ENCODE measurements at regions not wholly inside any gene's neighbourhood (a gene's known extent, or its start where the extent isn't known, plus 50 kb on each side); places are given as distances from the start of the nearest gene placed in this dataset.

DNA sequence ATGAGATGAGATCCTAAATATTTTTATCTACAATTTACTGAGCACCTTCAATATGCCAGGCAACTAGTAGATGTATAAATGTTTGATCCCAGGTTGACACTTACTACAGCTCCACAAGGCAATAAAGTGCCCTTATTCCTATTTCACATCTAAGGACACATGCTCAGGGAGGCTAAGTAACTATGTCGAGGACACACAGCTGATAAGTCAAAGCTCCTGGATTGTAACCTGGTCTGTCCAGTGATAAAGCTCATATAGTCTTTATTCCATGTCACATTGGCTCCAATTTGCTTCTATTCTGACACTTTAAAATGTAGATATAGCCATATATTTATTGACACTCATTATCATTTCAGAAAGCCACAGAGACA, 93.8 kb upstream of the BMAL1 start (continued):
- TF ChIP-seq, protein P1, sequence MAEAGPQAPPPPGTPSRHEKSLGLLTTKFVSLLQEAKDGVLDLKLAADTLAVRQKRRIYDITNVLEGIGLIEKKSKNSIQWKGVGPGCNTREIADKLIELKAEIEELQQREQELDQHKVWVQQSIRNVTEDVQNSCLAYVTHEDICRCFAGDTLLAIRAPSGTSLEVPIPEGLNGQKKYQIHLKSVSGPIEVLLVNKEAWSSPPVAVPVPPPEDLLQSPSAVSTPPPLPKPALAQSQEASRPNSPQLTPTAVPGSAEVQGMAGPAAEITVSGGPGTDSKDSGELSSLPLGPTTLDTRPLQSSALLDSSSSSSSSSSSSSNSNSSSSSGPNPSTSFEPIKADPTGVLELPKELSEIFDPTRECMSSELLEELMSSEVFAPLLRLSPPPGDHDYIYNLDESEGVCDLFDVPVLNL (CRISPR knock-in tag; IDR thresholded peaks at IDR 0.05; ENCODE audit: borderline replicate concordance, low read depth): no peak
- TF ChIP-seq ZNF416 (CRISPR knock-in tag; IDR thresholded peaks at IDR 0.05): no peak
- TF ChIP-seq, protein P2, sequence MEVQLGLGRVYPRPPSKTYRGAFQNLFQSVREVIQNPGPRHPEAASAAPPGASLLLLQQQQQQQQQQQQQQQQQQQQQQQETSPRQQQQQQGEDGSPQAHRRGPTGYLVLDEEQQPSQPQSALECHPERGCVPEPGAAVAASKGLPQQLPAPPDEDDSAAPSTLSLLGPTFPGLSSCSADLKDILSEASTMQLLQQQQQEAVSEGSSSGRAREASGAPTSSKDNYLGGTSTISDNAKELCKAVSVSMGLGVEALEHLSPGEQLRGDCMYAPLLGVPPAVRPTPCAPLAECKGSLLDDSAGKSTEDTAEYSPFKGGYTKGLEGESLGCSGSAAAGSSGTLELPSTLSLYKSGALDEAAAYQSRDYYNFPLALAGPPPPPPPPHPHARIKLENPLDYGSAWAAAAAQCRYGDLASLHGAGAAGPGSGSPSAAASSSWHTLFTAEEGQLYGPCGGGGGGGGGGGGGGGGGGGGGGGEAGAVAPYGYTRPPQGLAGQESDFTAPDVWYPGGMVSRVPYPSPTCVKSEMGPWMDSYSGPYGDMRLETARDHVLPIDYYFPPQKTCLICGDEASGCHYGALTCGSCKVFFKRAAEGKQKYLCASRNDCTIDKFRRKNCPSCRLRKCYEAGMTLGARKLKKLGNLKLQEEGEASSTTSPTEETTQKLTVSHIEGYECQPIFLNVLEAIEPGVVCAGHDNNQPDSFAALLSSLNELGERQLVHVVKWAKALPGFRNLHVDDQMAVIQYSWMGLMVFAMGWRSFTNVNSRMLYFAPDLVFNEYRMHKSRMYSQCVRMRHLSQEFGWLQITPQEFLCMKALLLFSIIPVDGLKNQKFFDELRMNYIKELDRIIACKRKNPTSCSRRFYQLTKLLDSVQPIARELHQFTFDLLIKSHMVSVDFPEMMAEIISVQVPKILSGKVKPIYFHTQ (CRISPR knock-in tag; IDR thresholded peaks at IDR 0.05): no peak
- no peak for TF ChIP-seq ZNF317 (CRISPR knock-in tag; IDR thresholded peaks at IDR 0.05; ENCODE audit: borderline replicate concordance, low read depth)
- TF ChIP-seq, protein P3, sequence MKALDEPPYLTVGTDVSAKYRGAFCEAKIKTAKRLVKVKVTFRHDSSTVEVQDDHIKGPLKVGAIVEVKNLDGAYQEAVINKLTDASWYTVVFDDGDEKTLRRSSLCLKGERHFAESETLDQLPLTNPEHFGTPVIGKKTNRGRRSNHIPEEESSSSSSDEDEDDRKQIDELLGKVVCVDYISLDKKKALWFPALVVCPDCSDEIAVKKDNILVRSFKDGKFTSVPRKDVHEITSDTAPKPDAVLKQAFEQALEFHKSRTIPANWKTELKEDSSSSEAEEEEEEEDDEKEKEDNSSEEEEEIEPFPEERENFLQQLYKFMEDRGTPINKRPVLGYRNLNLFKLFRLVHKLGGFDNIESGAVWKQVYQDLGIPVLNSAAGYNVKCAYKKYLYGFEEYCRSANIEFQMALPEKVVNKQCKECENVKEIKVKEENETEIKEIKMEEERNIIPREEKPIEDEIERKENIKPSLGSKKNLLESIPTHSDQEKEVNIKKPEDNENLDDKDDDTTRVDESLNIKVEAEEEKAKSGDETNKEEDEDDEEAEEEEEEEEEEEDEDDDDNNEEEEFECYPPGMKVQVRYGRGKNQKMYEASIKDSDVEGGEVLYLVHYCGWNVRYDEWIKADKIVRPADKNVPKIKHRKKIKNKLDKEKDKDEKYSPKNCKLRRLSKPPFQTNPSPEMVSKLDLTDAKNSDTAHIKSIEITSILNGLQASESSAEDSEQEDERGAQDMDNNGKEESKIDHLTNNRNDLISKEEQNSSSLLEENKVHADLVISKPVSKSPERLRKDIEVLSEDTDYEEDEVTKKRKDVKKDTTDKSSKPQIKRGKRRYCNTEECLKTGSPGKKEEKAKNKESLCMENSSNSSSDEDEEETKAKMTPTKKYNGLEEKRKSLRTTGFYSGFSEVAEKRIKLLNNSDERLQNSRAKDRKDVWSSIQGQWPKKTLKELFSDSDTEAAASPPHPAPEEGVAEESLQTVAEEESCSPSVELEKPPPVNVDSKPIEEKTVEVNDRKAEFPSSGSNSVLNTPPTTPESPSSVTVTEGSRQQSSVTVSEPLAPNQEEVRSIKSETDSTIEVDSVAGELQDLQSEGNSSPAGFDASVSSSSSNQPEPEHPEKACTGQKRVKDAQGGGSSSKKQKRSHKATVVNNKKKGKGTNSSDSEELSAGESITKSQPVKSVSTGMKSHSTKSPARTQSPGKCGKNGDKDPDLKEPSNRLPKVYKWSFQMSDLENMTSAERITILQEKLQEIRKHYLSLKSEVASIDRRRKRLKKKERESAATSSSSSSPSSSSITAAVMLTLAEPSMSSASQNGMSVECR (CRISPR knock-in tag; IDR thresholded peaks at IDR 0.05; ENCODE audit: borderline replicate concordance): no peak
- TF ChIP-seq, protein P4, sequence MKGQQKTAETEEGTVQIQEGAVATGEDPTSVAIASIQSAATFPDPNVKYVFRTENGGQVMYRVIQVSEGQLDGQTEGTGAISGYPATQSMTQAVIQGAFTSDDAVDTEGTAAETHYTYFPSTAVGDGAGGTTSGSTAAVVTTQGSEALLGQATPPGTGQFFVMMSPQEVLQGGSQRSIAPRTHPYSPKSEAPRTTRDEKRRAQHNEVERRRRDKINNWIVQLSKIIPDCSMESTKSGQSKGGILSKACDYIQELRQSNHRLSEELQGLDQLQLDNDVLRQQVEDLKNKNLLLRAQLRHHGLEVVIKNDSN (CRISPR knock-in tag; IDR thresholded peaks at IDR 0.05): no peak
- TF ChIP-seq, protein P5, sequence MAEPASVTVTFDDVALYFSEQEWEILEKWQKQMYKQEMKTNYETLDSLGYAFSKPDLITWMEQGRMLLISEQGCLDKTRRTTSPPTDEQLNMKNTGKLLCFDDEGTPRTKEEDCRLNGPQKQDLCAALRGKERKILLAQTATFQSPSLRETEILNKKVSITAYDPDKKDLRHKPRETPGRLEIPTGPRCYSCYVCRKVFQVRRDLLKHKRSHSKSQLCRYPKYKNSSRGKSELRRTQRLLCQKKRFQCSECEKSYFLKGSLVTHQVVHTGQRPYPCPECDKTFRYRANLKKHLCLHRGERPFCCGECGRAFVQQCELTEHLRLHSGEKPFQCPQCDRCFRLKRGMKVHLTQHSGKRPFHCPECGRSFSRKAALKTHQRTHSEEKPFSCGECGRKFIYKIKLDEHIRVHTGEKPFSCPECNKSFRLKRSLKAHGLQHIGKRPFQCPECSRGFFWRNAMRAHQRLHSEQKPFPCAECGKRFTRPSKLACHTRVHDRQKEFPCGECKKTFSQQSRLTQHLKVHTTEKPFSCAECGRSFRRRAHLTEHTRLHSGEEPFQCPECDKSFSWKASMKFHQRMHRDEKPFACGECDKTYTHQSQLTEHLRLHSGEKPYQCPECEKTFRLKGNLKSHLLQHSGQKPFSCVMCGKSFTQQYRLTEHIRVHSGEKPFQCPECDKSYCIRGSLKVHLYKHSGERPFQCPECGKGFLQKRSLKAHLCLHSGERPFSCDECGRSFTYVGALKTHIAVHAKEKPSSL (CRISPR knock-in tag; conservative IDR thresholded peaks at IDR 0.05): no peak

DNA sequence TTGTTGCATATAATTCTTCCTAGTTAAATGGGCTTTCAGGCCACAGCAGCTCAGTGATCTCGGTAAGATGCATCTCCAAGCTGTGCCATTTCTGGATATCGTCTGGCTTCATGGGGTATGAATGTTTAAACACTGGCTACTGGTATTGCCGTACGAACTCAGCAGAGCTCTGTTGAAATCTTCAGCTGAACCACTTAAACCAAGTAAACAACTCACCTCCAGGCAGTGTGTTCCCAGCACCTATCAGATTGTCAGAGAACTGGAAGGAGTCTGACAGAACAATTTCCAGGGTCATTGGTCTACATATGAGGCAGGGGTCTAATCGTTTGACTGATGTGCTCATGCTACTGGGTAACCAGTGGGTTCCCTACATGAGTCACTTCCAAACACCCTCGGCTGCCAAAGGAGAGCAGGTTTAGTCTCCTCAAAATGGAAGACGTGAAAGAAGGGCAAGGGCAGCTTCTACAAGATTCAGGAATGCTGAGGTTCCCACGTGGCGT, 93.2 kb upstream of the BMAL1 start:
- CTCF ChIA-PET: interaction anchor here (0.8 to 2.2 kb wide), 7 partner anchors 23 to 853 kb away, joined by 3 to 7 read pairs (median 5); no protein-coding TSS in a partner anchor
- H3K9me3 Mint-ChIP-seq: peaks cover 40% of the 10 kb centered on the region
- DNase-seq (ENCODE audit: low spot score) (no peak), ATAC-seq (no peak)
- TF ChIP-seq TCF7 (CRISPR knock-in tag; IDR thresholded peaks at IDR 0.05; ENCODE audit: low read depth): no peak
- no peak for TF ChIP-seq CBFB (CRISPR knock-in tag; IDR thresholded peaks at IDR 0.05; ENCODE audit: low read depth)
- no peak for TF ChIP-seq ZBTB21 (CRISPR knock-in tag; IDR thresholded peaks at IDR 0.05; ENCODE audit: borderline replicate concordance)
- TF ChIP-seq IRF2 (CRISPR knock-in tag; IDR thresholded peaks at IDR 0.05; ENCODE audit: borderline replicate concordance, low read depth): no peak
- no peak for TF ChIP-seq CREB1 (CRISPR knock-in tag; IDR thresholded peaks at IDR 0.05)
- TF ChIP-seq CREM (CRISPR knock-in tag; IDR thresholded peaks at IDR 0.05): no peak
- no peak for TF ChIP-seq FOXJ3 (CRISPR knock-in tag; IDR thresholded peaks at IDR 0.05; ENCODE audit: borderline replicate concordance)
- TF ChIP-seq JUN (CRISPR knock-in tag; IDR thresholded peaks at IDR 0.05): no peak
- no peak for TF ChIP-seq ZNF232 (CRISPR knock-in tag; IDR thresholded peaks at IDR 0.05)
- TF ChIP-seq TP53 (CRISPR knock-in tag; IDR thresholded peaks at IDR 0.05): no peak
- no peak for TF ChIP-seq GTF2I (CRISPR knock-in tag; conservative IDR thresholded peaks at IDR 0.05)
- TF ChIP-seq, protein P6, sequence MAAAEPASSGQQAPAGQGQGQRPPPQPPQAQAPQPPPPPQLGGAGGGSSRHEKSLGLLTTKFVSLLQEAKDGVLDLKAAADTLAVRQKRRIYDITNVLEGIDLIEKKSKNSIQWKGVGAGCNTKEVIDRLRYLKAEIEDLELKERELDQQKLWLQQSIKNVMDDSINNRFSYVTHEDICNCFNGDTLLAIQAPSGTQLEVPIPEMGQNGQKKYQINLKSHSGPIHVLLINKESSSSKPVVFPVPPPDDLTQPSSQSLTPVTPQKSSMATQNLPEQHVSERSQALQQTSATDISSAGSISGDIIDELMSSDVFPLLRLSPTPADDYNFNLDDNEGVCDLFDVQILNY (CRISPR knock-in tag; IDR thresholded peaks at IDR 0.05): no peak
- TF ChIP-seq, protein P7, sequence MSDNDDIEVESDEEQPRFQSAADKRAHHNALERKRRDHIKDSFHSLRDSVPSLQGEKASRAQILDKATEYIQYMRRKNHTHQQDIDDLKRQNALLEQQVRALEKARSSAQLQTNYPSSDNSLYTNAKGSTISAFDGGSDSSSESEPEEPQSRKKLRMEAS (CRISPR knock-in tag; IDR thresholded peaks at IDR 0.05): no peak
- TF ChIP-seq, protein P8, sequence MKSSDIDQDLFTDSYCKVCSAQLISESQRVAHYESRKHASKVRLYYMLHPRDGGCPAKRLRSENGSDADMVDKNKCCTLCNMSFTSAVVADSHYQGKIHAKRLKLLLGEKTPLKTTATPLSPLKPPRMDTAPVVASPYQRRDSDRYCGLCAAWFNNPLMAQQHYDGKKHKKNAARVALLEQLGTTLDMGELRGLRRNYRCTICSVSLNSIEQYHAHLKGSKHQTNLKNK (CRISPR knock-in tag; IDR thresholded peaks at IDR 0.05): no peak
- no peak for TF ChIP-seq MXD4 (CRISPR knock-in tag; IDR thresholded peaks at IDR 0.05; ENCODE audit: borderline replicate concordance)
- no peak for TF ChIP-seq JAZF1 (CRISPR knock-in tag; IDR thresholded peaks at IDR 0.05)
- H3K36me3 Mint-ChIP-seq: peaks cover 18% of the 10 kb centered on the region
- peaks cover 4% of the 10 kb centered on the region for H3K27me3 Mint-ChIP-seq (ENCODE audit: low read depth)
- POLR2A ChIA-PET: interaction anchor here (0.6 kb wide), 1 partner anchor 854 kb away, joined by 5 read pairs; no protein-coding TSS in a partner anchor
- peaks cover 5% of the 10 kb centered on the region for H3K4me1 Mint-ChIP-seq
- no peak overlapping the region for H3K4me3 Mint-ChIP-seq
- no peak overlapping the region for H3K27ac Mint-ChIP-seq
